ENCODE measurements at regions not wholly inside any gene's neighbourhood (a gene's known extent, or its start where the extent isn't known, plus 50 kb on each side); places are given as distances from the start of the nearest gene placed in this dataset.

GRCh38 chr2:64322433-64322832 lies 131.5 kb upstream of the LGALSL start:
- DNase-seq, result no peak

DNA sequence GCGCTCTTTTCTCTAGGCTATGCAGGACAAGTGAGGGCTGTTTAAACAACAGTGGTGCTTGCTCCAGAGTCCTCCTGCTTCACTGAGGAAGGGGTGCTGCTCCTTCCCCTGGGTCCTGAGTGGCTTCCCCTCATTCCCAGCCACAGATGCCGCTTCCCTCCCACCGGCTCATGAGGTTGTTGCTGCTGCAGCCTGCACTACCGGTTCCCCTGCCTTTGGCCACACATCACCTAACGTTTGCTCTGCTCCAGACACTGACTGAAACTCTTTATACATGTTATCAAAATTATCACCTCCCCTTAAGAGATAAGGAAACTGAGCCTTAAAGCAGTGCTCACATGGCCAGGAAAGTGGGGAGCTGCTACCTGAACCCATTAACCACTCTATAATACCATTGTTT lies 130.8 kb upstream of the LGALSL start:
- no peak for DNase-seq

- peak; percentile 97 for DNase-seq
Measured at GRCh38 chr2:64324746-64325410, 129.1 kb upstream of the LGALSL start.

DNA sequence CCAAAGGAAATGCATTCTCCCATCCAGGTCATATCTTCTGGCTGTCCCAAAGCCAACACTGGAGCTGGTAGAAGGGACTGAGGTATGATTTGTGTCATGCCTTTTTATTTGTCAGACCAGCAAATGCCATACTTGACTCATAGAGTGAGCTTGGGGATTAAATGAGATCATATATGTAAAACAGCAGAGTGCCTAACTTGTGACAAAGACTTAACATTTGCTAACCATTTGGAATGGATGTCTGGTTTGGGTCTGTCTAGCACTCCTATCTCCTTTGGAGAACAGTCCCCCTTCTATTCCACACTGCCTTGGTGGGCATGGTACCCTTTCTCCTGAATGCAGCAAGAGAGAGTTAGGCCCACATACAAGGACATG lies 128.5 kb upstream of the LGALSL start:
- DNase-seq, result peak; percentile 61

GRCh38 chr2:64325852-64326577 lies 127.9 kb upstream of the LGALSL start:
- DNase-seq, result no peak

DNA sequence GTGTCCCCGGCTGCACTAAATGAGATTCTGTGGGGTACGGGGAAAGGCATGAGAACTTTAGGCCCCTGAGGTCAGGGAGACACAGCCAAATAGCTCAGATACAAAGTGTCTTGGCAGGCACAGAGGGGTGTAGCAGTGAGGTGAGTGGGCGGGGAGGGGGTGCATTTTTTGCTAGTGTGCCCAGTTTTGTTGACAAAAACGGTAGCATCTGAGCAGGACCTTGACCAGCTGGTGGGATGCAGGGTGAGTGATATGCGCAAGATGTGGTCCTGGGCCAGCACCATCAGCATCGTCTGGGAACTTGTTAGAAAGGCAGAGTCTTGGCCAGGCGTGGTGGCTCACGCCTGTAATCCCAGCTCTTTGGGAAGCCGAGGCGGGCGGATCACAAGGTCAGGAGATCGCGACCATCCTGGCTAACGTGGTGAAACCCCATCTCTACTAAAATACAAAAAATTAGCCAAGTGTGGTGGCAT lies 127.3 kb upstream of the LGALSL start:
- DNase-seq, result no peak

- DNase-seq, result no peak
Measured at GRCh38 chr2:64327129-64327509, 126.8 kb upstream of the LGALSL start.

DNA sequence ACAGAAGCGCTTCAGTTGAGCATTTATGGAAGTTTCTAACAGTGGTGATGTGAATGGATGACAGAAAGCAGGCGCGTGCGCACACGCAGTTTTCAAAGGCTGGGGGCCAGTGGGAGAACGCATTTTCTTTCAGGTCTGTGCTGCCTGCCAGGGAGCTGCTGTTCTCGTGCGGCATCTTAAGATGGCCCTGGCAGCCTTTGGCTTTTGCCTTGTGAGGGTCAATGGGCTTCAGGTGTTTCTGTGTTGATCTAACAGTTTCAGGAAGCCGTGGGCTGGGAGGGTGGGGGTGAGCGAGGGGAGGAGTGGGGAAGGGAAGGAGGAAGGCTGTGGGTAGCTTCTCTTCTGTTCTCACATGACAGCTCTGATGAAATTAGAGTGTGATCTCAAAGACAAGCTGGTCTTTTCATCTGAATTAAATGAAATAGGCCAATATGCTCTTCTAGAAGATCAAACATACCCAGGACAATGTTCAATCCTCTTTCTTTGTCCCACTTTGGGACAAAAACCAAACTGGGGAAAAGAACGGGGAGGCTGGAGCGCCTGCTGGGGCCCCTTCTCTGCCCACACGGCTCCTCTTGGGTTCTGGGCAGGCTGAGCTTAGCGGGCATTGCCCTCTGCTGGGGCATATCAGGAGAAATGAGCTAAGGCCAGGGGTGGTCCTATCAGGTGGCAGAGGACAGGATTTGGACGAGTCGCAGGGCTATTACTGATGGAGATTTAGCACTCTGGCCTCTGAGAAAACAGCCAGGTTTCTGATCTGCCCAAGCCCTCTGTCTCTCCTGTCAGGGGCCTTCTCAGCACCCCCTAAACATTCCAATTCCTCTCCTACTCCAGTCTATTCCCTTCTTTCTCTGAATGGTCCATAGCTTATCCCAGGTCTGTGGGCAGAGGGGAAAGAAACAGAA lies 126.2 kb upstream of the LGALSL start:
- peak; percentile 67 for DNase-seq

DNA sequence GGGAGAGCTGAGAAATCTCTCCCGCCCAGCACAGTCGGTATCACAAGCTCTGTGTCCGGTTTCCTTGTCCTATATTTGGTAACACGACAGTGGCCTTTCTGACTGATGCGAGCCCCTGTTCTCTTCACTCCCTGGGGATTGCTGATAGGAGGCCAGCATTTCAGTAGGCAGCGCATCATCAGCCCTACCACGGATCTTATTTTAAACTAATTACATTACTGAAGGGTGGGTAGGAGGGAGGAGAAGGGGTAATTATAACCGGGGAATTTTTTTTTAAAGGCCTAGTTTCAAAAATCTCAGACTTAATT lies 125.6 kb upstream of the LGALSL start:
- peak; percentile 71 for DNase-seq

- peak; percentile 38 for DNase-seq
Measured at GRCh38 chr2:64328756-64329155, 125.2 kb upstream of the LGALSL start.

- no peak for DNase-seq
Measured at GRCh38 chr2:64329848-64330247, 124.1 kb upstream of the LGALSL start.

DNA sequence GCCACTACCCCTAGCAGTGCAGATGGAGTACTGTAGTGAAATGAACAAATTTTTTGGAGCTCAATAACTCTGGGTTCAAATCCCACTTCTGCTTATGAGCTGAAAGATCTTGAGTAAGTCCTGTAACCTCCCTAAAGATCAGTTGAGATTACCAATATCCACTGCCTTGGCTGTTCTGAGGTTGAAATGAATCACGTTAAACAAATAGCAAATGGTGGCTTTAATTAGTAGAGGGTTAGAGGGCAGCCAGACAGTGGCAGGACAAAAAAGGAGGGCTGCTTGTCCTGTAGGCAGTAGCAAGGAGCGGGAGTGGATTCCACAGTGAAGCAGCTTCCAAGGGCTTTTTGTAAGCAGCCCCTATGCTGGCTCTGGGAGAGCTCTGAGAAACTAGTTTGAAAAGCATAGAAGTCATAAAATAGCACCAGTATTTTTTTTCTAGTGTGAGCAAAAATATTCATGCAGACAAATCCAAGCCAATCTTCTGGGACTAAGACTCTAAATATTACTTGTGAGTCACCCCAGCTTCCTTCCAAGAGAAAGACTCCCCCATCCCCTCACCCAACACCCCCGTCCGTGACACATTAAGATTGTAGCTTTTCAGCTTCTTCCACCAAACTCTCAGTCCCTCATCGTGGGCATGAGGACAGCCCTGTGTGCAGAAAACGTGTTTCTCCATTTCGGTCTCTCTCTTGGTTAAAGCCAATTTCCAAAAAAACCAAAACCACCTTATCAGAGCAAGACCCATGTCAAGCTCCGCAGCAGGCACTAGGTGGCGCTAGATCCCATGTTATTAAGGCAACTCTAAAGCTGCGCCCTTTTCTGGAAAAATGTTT lies 123.5 kb upstream of the LGALSL start:
- peak; percentile 97 for DNase-seq

DNA sequence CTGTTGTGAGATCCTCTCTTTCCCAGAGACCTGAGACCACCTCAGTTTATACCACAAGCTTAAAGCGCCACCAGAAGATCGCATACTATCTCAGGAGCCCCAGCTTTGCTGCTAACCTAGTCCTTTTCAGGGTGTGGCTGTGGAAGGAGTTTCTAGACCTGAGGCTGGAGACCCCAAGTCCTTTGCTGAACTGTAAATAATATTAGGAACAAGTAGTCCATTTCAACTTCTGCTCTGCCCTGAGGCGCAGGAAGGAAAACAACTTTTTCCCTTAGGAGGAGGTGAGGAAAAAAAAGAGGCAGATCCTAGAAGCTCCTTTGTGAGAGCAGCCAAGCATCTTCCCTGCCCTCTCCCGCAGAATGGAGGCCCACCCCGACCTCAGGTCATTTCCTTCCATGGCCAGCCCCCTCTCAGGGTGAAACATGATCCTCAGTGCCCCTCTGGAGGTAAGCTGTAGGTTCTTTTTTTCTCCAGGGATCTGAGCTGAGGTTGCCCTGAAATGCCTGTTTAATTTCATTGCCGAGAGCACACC lies 122.8 kb upstream of the LGALSL start:
- DNase-seq, result peak; percentile 43

DNA sequence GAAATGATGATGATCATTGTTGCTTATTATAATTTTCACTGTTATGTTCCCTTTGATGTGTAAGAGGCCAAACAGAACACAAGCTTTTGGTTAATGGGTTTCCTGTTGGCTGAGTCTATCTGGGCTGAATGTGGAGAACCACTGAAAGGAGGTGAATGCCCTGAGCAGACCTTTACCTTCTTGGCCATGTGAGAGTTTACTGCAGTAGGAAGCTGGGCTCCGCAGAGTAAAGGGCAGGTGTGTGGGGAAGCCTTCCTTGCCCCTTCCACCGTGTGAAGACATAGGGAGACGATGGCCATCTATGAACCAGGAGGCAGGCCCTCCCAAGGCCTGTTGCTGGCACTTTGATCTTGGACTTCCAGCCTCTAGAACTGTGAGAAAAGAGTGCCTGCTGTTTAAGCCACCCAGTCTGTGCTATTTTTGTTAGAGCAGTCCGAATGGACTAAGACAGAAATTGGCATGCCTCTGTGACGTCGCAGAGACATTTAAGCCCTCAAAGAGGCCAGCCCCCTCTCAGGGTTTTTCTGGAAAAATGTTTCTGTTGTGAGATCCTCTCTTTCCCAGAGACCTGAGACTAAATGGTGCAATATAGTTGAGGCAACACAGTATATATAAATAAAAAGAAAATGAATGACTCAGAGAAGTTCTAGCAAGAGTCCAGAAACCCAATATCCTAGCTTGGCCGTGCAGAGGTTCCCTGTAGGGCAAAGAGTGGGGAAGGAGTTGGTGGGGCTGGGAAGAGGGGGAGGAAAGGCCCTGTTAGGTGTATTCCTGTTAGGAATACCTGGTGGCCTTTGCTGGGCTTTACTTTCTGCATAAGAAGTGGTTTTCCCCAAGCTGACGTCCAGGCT lies 121.9 kb upstream of the LGALSL start:
- no peak for DNase-seq

- no peak for DNase-seq
Measured at GRCh38 chr2:64336171-64336570, 117.8 kb upstream of the LGALSL start.

DNA sequence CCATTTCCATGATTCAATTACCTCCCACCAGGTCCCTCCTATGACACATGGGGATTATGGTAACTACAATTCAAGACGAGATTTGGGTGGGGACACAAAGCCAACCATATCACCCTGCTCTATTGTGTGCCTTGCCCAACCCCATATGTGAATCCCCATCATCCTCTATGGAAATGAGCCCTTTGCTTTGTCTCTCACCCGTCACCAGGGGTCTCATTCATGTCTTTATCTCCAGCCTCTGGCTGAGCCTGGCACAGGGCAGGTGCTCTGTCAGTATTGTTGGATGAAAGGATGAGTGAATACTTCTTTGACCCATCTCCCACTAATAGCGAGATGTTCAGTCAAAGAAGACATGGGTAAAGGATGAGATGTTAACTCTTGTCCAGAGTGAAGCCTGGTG lies 116.6 kb upstream of the LGALSL start:
- peak; percentile 48 for DNase-seq

- DNase-seq, result no peak
Measured at GRCh38 chr2:64338108-64338507, 115.9 kb upstream of the LGALSL start.

DNA sequence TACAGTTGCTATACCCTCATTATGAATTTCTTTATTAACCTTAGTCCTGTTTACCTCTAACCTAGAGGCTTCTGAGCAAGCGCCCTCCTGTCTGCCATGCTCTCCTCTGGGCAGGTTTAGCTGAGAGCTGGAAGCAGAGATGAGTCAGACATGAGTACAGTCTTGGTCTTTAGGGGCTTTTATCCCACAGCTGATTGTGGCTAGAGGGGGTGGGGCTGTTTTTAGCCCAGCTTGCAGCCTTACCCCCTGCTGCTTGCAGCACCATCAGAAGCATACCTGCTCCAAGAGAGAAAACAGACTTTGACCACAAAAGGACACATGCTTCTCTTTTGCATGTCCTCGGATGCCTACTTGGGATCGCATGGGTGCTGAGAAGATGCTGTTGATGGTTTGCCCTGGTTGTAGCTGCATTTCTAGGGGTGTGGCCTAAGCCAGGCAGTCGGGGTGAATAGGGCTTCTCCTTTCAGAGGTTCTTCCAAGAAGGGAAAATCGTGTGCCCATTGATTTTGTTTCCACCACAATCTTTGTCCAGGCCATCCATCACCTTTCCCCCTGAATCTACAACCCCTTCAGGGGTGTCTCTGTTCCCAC lies 115.0 kb upstream of the LGALSL start:
- peak; percentile 52 for DNase-seq

- DNase-seq, result no peak
Measured at GRCh38 chr2:64341461-64341860, 112.5 kb upstream of the LGALSL start.

DNA sequence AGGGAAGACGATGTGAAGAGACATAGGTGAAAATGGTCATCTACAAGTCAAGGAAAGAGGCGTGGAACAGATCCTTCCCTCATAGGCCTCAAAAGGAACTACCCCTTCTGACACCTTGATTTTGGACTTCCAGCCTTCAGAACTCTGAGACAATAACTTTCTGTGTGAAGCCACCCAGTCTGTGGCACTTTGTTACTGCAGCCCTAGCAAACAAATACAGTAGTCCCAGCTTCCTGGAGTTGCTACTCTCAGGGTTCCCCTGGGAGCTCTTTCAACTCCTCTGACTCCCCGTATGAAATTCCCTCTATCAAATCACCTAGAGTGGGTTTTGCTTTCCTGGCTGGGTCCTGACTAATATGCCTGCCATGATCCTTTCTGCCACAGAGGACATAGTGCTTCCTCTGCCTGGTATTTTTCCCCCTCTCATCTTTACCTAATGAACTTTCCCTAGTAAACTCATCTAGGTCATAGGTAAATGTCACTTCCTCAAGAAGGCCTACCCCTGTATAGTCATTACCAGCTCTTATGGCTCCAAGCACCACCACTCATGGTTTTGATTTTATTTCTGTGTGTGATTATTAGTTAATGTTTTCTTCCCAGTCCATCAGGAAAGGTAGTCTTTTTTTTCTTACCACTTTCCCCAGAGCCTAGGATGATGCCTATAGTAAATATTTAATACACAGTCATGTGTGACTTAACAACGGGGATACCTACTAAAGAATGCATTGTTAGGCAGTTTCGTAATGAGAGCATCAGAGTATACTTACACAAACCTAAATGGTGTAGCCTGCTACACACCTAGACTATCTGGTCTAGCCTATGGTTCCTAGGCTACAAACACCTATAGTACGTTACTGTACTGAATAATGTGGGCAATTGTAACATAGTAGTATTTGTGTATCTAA lies 111.5 kb upstream of the LGALSL start:
- no peak for DNase-seq
